ENCODE measurements at regions not wholly inside any gene's neighbourhood (a gene's known extent, or its start where the extent isn't known, plus 50 kb on each side); places are given as distances from the start of the nearest gene placed in this dataset.

DNA sequence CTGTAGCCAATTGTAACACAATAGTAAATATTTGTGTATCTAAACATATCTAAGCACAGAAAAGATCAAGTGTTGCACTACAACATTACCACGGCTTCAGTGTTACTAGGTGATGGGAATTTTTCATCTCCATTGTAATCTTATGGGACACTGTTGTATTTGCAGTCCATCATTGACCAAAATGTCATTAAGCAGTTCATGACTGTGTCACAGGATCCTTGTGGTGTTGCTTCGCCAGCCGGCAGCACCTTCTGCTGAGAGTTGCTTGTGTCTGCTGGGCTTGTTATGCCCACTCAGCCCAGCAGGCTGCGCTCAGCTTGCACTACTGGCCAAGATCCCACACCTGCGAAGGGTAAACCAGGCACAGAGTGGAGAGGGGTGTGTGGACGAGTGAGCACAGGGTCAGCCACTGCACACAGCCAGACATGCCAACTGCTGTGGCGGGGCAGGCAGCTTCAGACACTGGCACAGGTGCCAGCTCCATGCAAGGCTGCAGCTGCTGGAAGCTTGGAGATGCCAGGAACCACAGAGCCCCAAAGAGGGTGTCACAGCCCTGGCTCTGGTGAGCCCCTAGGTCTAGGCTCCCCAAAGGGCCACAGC, 273.7 kb downstream of the CETN3 start:
- TF ChIP-seq EZH2 (IDR thresholded peaks at IDR 0.05; ENCODE audit: insufficient read depth, poor library complexity, severe bottlenecking) (no peak), EZH2phosphoT487 (IDR thresholded peaks at IDR 0.05; ENCODE audit: insufficient read depth, low read depth) (no peak)
